ENCODE measurements at regions not wholly inside any gene's neighbourhood (a gene's known extent, or its start where the extent isn't known, plus 50 kb on each side); places are given as distances from the start of the nearest gene placed in this dataset.

- TF ChIP-seq CTCF (IDR thresholded peaks at IDR 0.05) (no peak), POLR2A (IDR thresholded peaks at IDR 0.05) (no peak)
Observed at GRCh38 chr5:2201011-2201410, 318.3 kb upstream of the IRX4 start.

Measured in body of pancreas (tissue), 4 donors.